Caco-2 (cell line): ENCODE measurements at regions not wholly inside any gene's neighbourhood (a gene's known extent, or its start where the extent isn't known, plus 50 kb on each side); places are given as distances from the start of the nearest gene placed in this dataset.
A peak's percentile ranks its signal among the peaks of the same experiment; 100 is the strongest.

Experiments used
- BruUV-seq: library from RNA; stranded (reverse); fragments of 400-500 nt; replicated peaks from 2 replicates; lab custom pipeline; 2021; lab: Mats Ljungman, UMichigan
- CTCF ChIA-PET: fragments of 300-600 bp; sonication (Branson Sonifier 250); formaldehyde crosslinking; loops from one replicate; lab custom pipeline; 2022; ENCODE audit warnings: antibody characterized with exemption; lab: Charles Lee
- POLR2A ChIA-PET: fragments of 300-600 bp; sonication (Branson Sonifier 250); formaldehyde crosslinking; loops from one replicate; lab custom pipeline; 2022; ENCODE audit warnings: antibody characterized with exemption; lab: Charles Lee
- DNase-seq, 2 experiments: peaks; one replicate each; pipeline versions ENCODE4 v3.0.0 to v3.0.0-alpha.2; 2020 to 2022
- H3K27me3 ChIP-seq: replicated peaks from 2 replicates; pipeline ENCODE4 v1.6.0; 2011; ENCODE audit warnings: low read length; ENCODE audit not compliant: control insufficient read depth, insufficient read depth
- H3K36me3 ChIP-seq: 2 replicates; pipeline ENCODE4 v1.5.1; 2011; ENCODE audit warnings: low read length; ENCODE audit not compliant: control insufficient read depth, insufficient read depth
- H3K4me1 ChIP-seq: fragments of 250-450 bp; sonication (Bioruptor Pico); 2 replicates; pipeline ENCODE4 v1.5.1; 2020; ENCODE audit warnings: mild to moderate bottlenecking
- H3K4me3 ChIP-seq: 2 replicates; pipeline ENCODE4 v1.5.1; 2011; ENCODE audit warnings: low read depth, mild to moderate bottlenecking, control low read depth, low read length
- H3K9me3 ChIP-seq: fragments of 250-450 bp; sonication (Bioruptor Pico); 2 replicates; pipeline ENCODE4 v1.5.1; 2020; ENCODE audit warnings: mild to moderate bottlenecking, moderate library complexity
- H3K27ac Mint-ChIP-seq: one replicate; pipeline ENCODE4 v1.8.0; 2022; ENCODE audit warnings: mixed read lengths; ENCODE audit not compliant: unreplicated experiment
- H3K27me3 Mint-ChIP-seq: one replicate; pipeline ENCODE4 v1.8.0; 2022; ENCODE audit warnings: mixed read lengths; ENCODE audit not compliant: insufficient read depth, unreplicated experiment
- H3K36me3 Mint-ChIP-seq: one replicate; pipeline ENCODE4 v1.8.0; 2022; ENCODE audit warnings: mild to moderate bottlenecking, mixed read lengths; ENCODE audit not compliant: insufficient read depth, unreplicated experiment
- H3K4me1 Mint-ChIP-seq: one replicate; pipeline ENCODE4 v1.8.0; 2022; ENCODE audit warnings: low read depth, mixed read lengths; ENCODE audit not compliant: unreplicated experiment
- H3K4me3 Mint-ChIP-seq: one replicate; pipeline ENCODE4 v1.8.0; 2022; ENCODE audit warnings: mild to moderate bottlenecking, moderate library complexity, mixed read lengths; ENCODE audit not compliant: unreplicated experiment
- H3K9me3 Mint-ChIP-seq: one replicate; pipeline ENCODE4 v1.8.0; 2022; ENCODE audit warnings: mixed read lengths; ENCODE audit not compliant: unreplicated experiment
- intact Hi-C: fragments of 100-400 bp; cut with micrococcal nuclease; formaldehyde crosslinking; loops from one replicate; pipeline ENCODE4 v1.10.0; 2022; ENCODE audit not compliant: unreplicated experiment
- TF ChIP-seq, protein P1 (sequence below), 2 experiments: fragments of 200-600 bp in 1 of 2; IDR thresholded peaks; 1 replicate in 1 of 2; 2 replicates in 1 of 2; pipeline versions ENCODE4 v1.5.1 to v1.8.0; 2011 to 2022; ENCODE audit warnings: antibody characterized with exemption in 1 of 2, control low read depth in 1 of 2, inconsistent platforms in 1 of 2, low read depth in 1 of 2, low read length in 1 of 2, mild to moderate bottlenecking in 1 of 2, moderate library complexity in 1 of 2; ENCODE audit not compliant: insufficient read depth in 1 of 2, severe bottlenecking in 1 of 2, unreplicated experiment in 1 of 2

DNA sequence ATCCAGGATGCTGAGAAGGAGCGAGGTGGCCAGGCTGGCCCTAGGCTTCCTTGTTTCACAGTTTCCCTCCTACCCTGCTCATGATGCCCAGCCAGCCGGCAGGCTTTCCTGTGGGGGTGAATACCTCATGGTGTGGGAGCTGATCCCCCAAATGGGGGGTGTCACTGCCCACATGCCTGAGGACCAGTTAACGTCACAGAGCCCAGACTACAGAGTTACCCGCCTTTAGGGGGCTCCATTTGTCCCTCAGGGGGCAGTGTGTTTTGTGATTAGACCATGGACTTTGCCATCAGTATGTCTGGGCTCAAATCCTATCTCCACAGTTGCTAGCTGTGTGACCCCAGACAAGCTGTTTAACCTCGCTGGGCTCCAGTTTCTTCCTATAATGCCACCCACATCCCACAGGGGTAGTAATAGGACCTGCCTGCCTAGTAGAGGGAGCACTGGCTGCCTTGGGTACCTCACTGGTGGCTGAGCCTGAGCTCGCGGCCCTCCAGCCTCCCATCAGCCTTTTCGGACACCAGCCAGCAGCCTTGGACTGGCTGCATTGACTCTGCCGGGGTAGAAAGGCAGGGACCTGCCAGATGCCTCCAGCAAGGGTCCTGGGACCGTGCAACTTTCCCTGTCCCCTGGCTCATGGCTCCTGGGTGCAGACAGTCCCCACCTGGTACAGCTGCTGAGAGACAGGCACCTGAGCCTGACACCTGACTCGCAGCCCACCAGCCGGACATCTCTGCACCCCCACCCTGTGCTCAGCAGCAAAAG is 87.5 kb upstream of the GSE1 start:
- Mint-ChIP-seq H3K4me1 (peaks cover 62% of the 10 kb centered on the region), H3K27ac (peak overlapping the region; percentile 89), H3K27me3 (no peaks in the 10 kb centered on the region), H3K9me3 (no peaks in the 10 kb centered on the region), H3K36me3 (peaks cover 22% of the 10 kb centered on the region), H3K4me3 (no peak overlapping the region)
- Histone ChIP-seq H3K4me3 (no peak overlapping the region), H3K9me3 (no peaks in the 10 kb centered on the region), H3K4me1 (peaks cover 95% of the 10 kb centered on the region), H3K27me3 (no peaks in the 10 kb centered on the region), H3K36me3 (no peaks in the 10 kb centered on the region)
- TF ChIP-seq, protein P1, sequence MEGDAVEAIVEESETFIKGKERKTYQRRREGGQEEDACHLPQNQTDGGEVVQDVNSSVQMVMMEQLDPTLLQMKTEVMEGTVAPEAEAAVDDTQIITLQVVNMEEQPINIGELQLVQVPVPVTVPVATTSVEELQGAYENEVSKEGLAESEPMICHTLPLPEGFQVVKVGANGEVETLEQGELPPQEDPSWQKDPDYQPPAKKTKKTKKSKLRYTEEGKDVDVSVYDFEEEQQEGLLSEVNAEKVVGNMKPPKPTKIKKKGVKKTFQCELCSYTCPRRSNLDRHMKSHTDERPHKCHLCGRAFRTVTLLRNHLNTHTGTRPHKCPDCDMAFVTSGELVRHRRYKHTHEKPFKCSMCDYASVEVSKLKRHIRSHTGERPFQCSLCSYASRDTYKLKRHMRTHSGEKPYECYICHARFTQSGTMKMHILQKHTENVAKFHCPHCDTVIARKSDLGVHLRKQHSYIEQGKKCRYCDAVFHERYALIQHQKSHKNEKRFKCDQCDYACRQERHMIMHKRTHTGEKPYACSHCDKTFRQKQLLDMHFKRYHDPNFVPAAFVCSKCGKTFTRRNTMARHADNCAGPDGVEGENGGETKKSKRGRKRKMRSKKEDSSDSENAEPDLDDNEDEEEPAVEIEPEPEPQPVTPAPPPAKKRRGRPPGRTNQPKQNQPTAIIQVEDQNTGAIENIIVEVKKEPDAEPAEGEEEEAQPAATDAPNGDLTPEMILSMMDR (IDR thresholded peaks at IDR 0.05; ENCODE audit: insufficient read depth in 1 of 2, low read depth in 1 of 2, low read length in 1 of 2, severe bottlenecking in 1 of 2, unreplicated experiment in 1 of 2) = no peak
- BruUV-seq = no TSS peak
- CTCF ChIA-PET = interaction anchor here (0.6 to 3.5 kb wide), 4 partner anchors 10 to 32 kb away, joined by 3 to 11 read pairs (median 5); no protein-coding TSS in a partner anchor
- intact Hi-C loops = no loop called here
- POLR2A ChIA-PET = interaction anchor here (1.0 to 1.2 kb wide), 2 partner anchors 10 to 87 kb away, joined by 3 read pairs; partner anchors contain the start of gene GSE1
- no peak for DNase-seq

DNA sequence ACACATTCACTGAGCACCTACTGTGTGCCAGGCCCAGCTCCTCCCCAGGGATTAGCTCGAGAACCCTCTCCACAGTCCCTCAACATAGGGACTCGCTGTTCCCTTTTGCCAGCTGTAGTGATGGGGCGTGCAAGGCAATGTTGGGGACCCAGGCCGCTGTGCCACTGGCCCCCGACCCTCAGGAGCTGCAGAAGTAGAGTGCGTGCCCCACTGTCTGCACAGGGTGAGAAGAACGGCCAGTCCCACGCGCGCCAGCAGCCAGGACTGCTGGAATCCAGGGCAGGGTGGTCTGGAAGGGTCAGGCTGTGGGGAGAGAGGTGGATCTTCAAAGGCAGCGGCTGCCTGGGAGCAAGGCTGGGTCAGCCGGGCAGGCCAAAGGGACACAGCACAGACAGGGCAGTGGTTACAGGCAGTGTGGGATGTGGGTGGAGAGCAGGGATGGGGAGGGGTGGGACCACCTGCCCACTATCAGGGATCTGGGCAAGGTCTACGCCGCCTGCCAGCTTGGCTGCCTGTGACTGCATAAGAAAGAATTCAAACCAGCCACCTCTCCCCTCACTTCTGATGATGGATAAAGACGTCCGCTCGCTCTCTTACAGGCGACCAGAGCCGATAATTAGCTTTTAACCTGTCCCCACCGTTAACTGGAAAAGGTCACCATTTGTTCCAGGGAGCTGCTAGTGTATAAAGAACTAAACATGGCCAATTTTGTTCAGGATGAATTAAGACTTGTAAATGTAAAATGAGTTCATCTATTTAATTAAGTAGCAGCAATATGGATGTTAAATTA is 86.7 kb upstream of the GSE1 start:
- intact Hi-C loops = no loop called here
- H3K36me3 Mint-ChIP-seq = peaks cover 14% of the 10 kb centered on the region
- POLR2A ChIA-PET = interaction anchor here (0.5 to 1.2 kb wide), 3 partner anchors 9 to 87 kb away, joined by 3 read pairs; partner anchors contain the start of gene GSE1
- H3K4me1 Mint-ChIP-seq = peaks cover 55% of the 10 kb centered on the region
- Histone ChIP-seq H3K4me1 (peaks cover 89% of the 10 kb centered on the region), H3K4me3 (no peak overlapping the region), H3K9me3 (no peaks in the 10 kb centered on the region), H3K27me3 (no peaks in the 10 kb centered on the region), H3K36me3 (no peaks in the 10 kb centered on the region)
- peak overlapping the region; percentile 89 for H3K27ac Mint-ChIP-seq
- BruUV-seq = no TSS peak
- H3K27me3 Mint-ChIP-seq = no peaks in the 10 kb centered on the region
- H3K4me3 Mint-ChIP-seq = no peak overlapping the region
- DNase-seq = no peak
- CTCF ChIA-PET = interaction anchor here (1.1 to 3.5 kb wide), 3 partner anchors 9 to 31 kb away, joined by 3 to 11 read pairs (median 6); no protein-coding TSS in a partner anchor
- H3K9me3 Mint-ChIP-seq = no peaks in the 10 kb centered on the region
- TF ChIP-seq, protein P1 (IDR thresholded peaks at IDR 0.05; ENCODE audit: insufficient read depth in 1 of 2, low read depth in 1 of 2, low read length in 1 of 2, severe bottlenecking in 1 of 2, unreplicated experiment in 1 of 2) = no peak
